Lower leg skin (tissue), 4 donors: ENCODE measurements at regions not wholly inside any gene's neighbourhood (a gene's known extent, or its start where the extent isn't known, plus 50 kb on each side); places are given as distances from the start of the nearest gene placed in this dataset.

ENCODE experiments used
- DNase-seq, 2 donors: peaks; one replicate each; pipeline ENCODE4 v3.0.0-alpha.2; 2019; ENCODE audit warnings: low spot score in 2 of 2
- H3K4me3 ChIP-seq: fragments of 200-600 bp; sonication (generic); 2 replicates; pipeline ENCODE4 v1.5.1; 2017; ENCODE audit warnings: mild to moderate bottlenecking, low read depth; ENCODE audit not compliant: poor library complexity, severe bottlenecking
- POLR2A ChIP-seq, 2 donors: fragments of 450-650 bp; IDR thresholded peaks; one replicate each; pipeline ENCODE4 v1.6.1; 2016 to 2017; ENCODE audit warnings: antibody characterized with exemption in 2 of 2, mild to moderate bottlenecking in 1 of 2, moderate library complexity in 1 of 2
- WGBS, 2 donors: methylation state at CpG; one replicate each; pipeline ENCODE4 v1.1.5; 2018; 5-methylcytosine and 5-hydroxymethylcytosine counted together
- intact Hi-C: fragments of 100-400 bp; cut with DNase I; formaldehyde crosslinking; loops from one replicate; pipeline ENCODE4 v1.15.0; 2023; ENCODE audit warnings: low total_unique reads
- TF ChIP-seq, protein P1 (sequence below), 3 donors: fragments of 450-650 bp; IDR thresholded peaks; one replicate each; pipeline ENCODE4 v1.5.1; 2016; ENCODE audit warnings: antibody characterized with exemption in 3 of 3, mild to moderate bottlenecking in 3 of 3, moderate library complexity in 2 of 3

GRCh38 chr6:90356012-90356421 is 59.4 kb upstream of the BACH2 start:
- no peak overlapping the region for H3K4me3 ChIP-seq
- no peak for DNase-seq
- intact Hi-C loops = no loop called here
- TF ChIP-seq, protein P1, sequence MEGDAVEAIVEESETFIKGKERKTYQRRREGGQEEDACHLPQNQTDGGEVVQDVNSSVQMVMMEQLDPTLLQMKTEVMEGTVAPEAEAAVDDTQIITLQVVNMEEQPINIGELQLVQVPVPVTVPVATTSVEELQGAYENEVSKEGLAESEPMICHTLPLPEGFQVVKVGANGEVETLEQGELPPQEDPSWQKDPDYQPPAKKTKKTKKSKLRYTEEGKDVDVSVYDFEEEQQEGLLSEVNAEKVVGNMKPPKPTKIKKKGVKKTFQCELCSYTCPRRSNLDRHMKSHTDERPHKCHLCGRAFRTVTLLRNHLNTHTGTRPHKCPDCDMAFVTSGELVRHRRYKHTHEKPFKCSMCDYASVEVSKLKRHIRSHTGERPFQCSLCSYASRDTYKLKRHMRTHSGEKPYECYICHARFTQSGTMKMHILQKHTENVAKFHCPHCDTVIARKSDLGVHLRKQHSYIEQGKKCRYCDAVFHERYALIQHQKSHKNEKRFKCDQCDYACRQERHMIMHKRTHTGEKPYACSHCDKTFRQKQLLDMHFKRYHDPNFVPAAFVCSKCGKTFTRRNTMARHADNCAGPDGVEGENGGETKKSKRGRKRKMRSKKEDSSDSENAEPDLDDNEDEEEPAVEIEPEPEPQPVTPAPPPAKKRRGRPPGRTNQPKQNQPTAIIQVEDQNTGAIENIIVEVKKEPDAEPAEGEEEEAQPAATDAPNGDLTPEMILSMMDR (IDR thresholded peaks at IDR 0.05) = no peak
- WGBS, 2 donors = 83 to 91% methylated on average over 12 of the region's 12 CpGs

DNA sequence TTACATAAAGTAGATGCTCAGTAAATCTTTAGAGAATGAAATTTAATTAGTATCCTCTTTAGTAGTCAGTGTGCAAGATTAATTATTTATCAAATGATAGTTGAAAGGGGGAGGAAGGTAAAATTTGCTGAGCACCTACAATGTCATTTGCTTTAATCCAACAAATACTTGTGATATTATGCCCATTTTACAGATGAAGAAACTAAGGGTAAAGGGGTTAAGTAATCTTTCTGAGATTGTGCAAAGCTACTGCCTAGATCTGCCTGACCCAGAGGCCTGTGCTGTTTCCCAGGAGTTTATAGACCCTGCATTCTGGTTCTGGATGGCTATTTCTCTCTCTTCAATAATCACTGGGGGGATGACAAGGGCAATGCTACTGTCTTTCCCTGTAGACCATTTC is 58.3 kb upstream of the BACH2 start:
- H3K4me3 ChIP-seq = no peak overlapping the region
- intact Hi-C loops = no loop called here
- no peak for TF ChIP-seq POLR2A (IDR thresholded peaks at IDR 0.05)
- TF ChIP-seq, protein P1 (IDR thresholded peaks at IDR 0.05) = no peak
- no peak for DNase-seq

GRCh38 chr6:90351696-90352095 is 55.1 kb upstream of the BACH2 start:
- TF ChIP-seq, protein P1 (IDR thresholded peaks at IDR 0.05) = no peak
- TF ChIP-seq POLR2A (IDR thresholded peaks at IDR 0.05) = no peak
- H3K4me3 ChIP-seq = no peak overlapping the region
- intact Hi-C loops = no loop called here
- 42 to 43% methylated on average over 4 of the region's 4 CpGs for WGBS, 2 donors
- no peak for DNase-seq

DNA sequence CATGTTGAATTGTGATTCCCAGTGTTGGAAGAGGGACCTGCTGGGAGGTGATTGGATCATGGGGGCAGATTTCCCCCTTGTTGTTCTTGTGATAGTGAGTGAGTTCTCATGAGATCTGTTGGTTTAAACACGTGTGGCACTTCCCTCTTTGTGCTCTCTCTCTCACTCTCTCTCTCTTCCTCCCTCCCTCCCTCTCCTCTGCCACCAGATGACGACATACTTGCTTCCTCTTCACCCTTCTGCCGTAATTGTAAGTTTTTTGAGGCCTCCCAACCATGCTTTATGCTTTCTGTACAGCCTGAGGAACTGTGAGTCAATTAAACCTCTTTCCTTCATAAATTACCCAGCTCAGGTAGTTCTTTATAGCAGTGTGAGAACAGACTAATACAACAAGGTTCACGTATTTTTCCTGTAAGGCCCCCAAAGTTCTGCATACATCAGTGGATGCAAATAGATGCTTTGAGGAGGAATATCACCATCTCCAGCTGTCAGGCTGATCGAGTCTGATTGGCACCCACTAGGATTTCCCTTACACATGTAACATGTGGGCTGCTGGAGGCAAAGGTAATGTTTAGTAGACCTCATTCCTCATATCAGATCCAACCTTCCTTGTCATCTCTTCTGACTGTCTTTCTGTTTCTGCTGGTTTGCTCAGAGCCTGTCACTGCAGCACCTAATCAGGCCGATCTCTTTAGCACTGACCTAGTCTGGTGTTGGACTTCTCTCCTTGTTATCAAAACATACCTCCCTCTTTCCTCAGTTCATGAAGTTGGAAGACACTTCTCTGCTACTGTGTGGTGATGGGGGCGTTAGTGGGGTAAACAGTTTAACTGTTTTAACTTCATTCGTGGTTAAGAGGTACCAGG is 54.3 kb upstream of the BACH2 start:
- WGBS, 2 donors = 66 to 67% methylated on average over 8 of the region's 8 CpGs
- peak in 1 of 2 donors; percentile 23 for DNase-seq
- TF ChIP-seq POLR2A (IDR thresholded peaks at IDR 0.05) = no peak
- TF ChIP-seq, protein P1 (IDR thresholded peaks at IDR 0.05) = no peak
- H3K4me3 ChIP-seq = no peak overlapping the region
- intact Hi-C loops = no loop called here

- H3K4me3 ChIP-seq = no peak overlapping the region
- no peak for DNase-seq
- no peak for TF ChIP-seq POLR2A (IDR thresholded peaks at IDR 0.05)
- TF ChIP-seq, protein P1 (IDR thresholded peaks at IDR 0.05) = no peak
- intact Hi-C loops = no loop called here
- WGBS, 2 donors = 82 to 90% methylated on average over 2 of the region's 2 CpGs
These were observed 50.8 kb upstream of the BACH2 start for GRCh38 chr6:90347411-90347851.

GRCh38 chr6:90346729-90347128 is 50.1 kb upstream of the BACH2 start:
- H3K4me3 ChIP-seq = no peak overlapping the region
- TF ChIP-seq POLR2A (IDR thresholded peaks at IDR 0.05) = no peak
- TF ChIP-seq, protein P1 (IDR thresholded peaks at IDR 0.05) = no peak
- no peak for DNase-seq
- intact Hi-C loops = no loop called here
- 71% methylated on average over 6 of the region's 6 CpGs for WGBS, 2 donors
